MM.1S (cell line): ENCODE measurements at regions not wholly inside any gene's neighbourhood (a gene's known extent, or its start where the extent isn't known, plus 50 kb on each side); places are given as distances from the start of the nearest gene placed in this dataset.

Experiments
- CTCF ChIP-seq: fragments of 300-600 bp; sonication (generic); IDR thresholded peaks from 2 replicates; pipeline ENCODE4 v1.5.1; 2016; ENCODE audit warnings: antibody characterized with exemption, low read length, mixed read lengths
- EZH2 ChIP-seq: fragments of 300-600 bp; sonication (generic); optimal IDR thresholded peaks from 2 replicates; pipeline ENCODE3; 2017; ENCODE audit warnings: low read depth, mild to moderate bottlenecking, antibody characterized with exemption, low read length, mixed read lengths
- EZH2phosphoT487 ChIP-seq: fragments of 300-600 bp; sonication (generic); IDR thresholded peaks from 2 replicates; pipeline ENCODE4 v1.6.1; 2018; ENCODE audit warnings: antibody characterized with exemption, low read length

- TF ChIP-seq CTCF (no peak), EZH2phosphoT487 (no peak), EZH2 (no peak)
These were observed 97.7 kb upstream of the SFSWAP start for GRCh38 chr12:131613186-131613585.
